Brain microvascular endothelial cell (primary cell): ENCODE measurements at regions not wholly inside any gene's neighbourhood (a gene's known extent, or its start where the extent isn't known, plus 50 kb on each side); places are given as distances from the start of the nearest gene placed in this dataset.

Source experiments
- DNase-seq: peaks from one replicate; pipeline ENCODE4 v3.0.0-alpha.2; 2020
- H3K27ac ChIP-seq: fragments of 250-450 bp; sonication (Bioruptor Pico); 2 replicates; pipeline ENCODE4 v1.5.1; 2020; ENCODE audit warnings: mild to moderate bottlenecking, moderate library complexity
- H3K27me3 ChIP-seq: fragments of 250-450 bp; sonication (Bioruptor Pico); replicated peaks from 2 replicates; pipeline ENCODE4 v1.5.1; 2020; ENCODE audit warnings: mild to moderate bottlenecking
- H3K36me3 ChIP-seq: fragments of 250-450 bp; sonication (Bioruptor Pico); replicated peaks from 2 replicates; pipeline ENCODE4 v1.5.1; 2020; ENCODE audit warnings: mild to moderate bottlenecking
- H3K4me3 ChIP-seq: 2 replicates; pipeline ENCODE4 v1.5.1; 2011; ENCODE audit warnings: low read depth, mild to moderate bottlenecking, control low read depth, low read length, moderate library complexity
- CTCF ChIP-seq: IDR thresholded peaks from 2 replicates; pipeline ENCODE4 v1.5.1; 2011; ENCODE audit warnings: low read depth, mild to moderate bottlenecking, moderate library complexity, low read length, control low read depth, inconsistent platforms; ENCODE audit errors: missing control alignments
- in situ Hi-C: cut with HindIII; loops from 2 replicates; pipeline ENCODE4 v1.10.0; 2017; ENCODE audit warnings: low sequenced_read_pairs, low pct_ligation_motif_present

- no peak for DNase-seq
- H3K4me3 ChIP-seq: no peak overlapping the region
- no peaks in the 10 kb centered on the region for H3K36me3 ChIP-seq
- H3K27me3 ChIP-seq: no peaks in the 10 kb centered on the region
- no peak overlapping the region for H3K27ac ChIP-seq
- in situ Hi-C loops: no loop called here
- TF ChIP-seq CTCF: no peak
These were observed 254.8 kb downstream of the KCNS3 start for GRCh38 chr2:18133310-18133709.

GRCh38 chr2:18132697-18133096 lies 254.2 kb downstream of the KCNS3 start:
- in situ Hi-C loops: no loop called here
- no peaks in the 10 kb centered on the region for H3K36me3 ChIP-seq
- no peak for TF ChIP-seq CTCF
- H3K27me3 ChIP-seq: no peaks in the 10 kb centered on the region
- peak; percentile 60 for DNase-seq
- no peak overlapping the region for H3K27ac ChIP-seq
- H3K4me3 ChIP-seq: no peak overlapping the region

GRCh38 chr2:18131761-18132160 lies 253.3 kb downstream of the KCNS3 start:
- DNase-seq: no peak
- H3K27ac ChIP-seq: no peak overlapping the region
- no peaks in the 10 kb centered on the region for H3K36me3 ChIP-seq
- in situ Hi-C loops: no loop called here
- no peaks in the 10 kb centered on the region for H3K27me3 ChIP-seq
- no peak overlapping the region for H3K4me3 ChIP-seq
- TF ChIP-seq CTCF: no peak

GRCh38 chr2:18129348-18129747 lies 250.9 kb downstream of the KCNS3 start:
- no peak for TF ChIP-seq CTCF
- no peak for DNase-seq
- Histone ChIP-seq H3K4me3 (no peak overlapping the region), H3K27ac (no peak overlapping the region), H3K27me3 (no peaks in the 10 kb centered on the region), H3K36me3 (no peaks in the 10 kb centered on the region)
- in situ Hi-C loops: no loop called here

GRCh38 chr2:18125303-18125702 lies 246.8 kb downstream of the KCNS3 start:
- in situ Hi-C loops: no loop called here
- H3K27ac ChIP-seq: no peak overlapping the region
- H3K4me3 ChIP-seq: no peak overlapping the region
- DNase-seq: no peak
- TF ChIP-seq CTCF: no peak
- no peaks in the 10 kb centered on the region for H3K36me3 ChIP-seq
- no peaks in the 10 kb centered on the region for H3K27me3 ChIP-seq

GRCh38 chr2:18124116-18124835 lies 245.8 kb downstream of the KCNS3 start:
- Histone ChIP-seq H3K27me3 (no peaks in the 10 kb centered on the region), H3K36me3 (no peaks in the 10 kb centered on the region), H3K27ac (no peak overlapping the region), H3K4me3 (no peak overlapping the region)
- no peak for DNase-seq
- TF ChIP-seq CTCF: no peak
- in situ Hi-C loops: no loop called here
